K562 (cell line): ENCODE measurements at regions not wholly inside any gene's neighbourhood (a gene's known extent, or its start where the extent isn't known, plus 50 kb on each side); places are given as distances from the start of the nearest gene placed in this dataset.

ENCODE experiments used
- ATAC-seq: fragments of 200-7000 bp; cut with Tn5 transposase; 3 replicates; pipeline ENCODE4 v1.9.1; 2020; ENCODE audit warnings: moderate library complexity
- BruUV-seq: library from RNA; stranded (reverse); fragments of 400-500 nt; replicated peaks from 2 replicates; lab custom pipeline; 2021; lab: Mats Ljungman, UMichigan
- CTCF ChIA-PET: fragments of 300-600 bp; formaldehyde crosslinking; extraction: SDS; loops from one replicate; lab custom pipeline; 2021; ENCODE audit warnings: low intra/inter-chr PET ratio; lab: Yijun Ruan, JAX
- POLR2A ChIA-PET: fragments of 300-600, 350-650 bp; sonication (Branson Sonifier 250); formaldehyde crosslinking; extraction: SDS; loops from one replicate; lab custom pipeline; 2021; ENCODE audit warnings: antibody characterized with exemption, inconsistent platforms; lab: Yijun Ruan, JAX
- DNase-seq, 4 experiments: peaks; one replicate each; pipeline versions ENCODE4 v3.0.0 to v3.0.0-alpha.2; 2011 to 2018; ENCODE audit warnings: low spot score in 3 of 4, mixed read lengths in 3 of 4; ENCODE audit errors: extremely low read depth in 1 of 4
- FAIRE-seq: peaks from 2 replicates; lab custom pipeline; 2011; peaks lifted over from hg19 to GRCh38; lab: Jason Lieb, UNC
- H2AFZ ChIP-seq: 2 replicates; pipeline ENCODE4 v1.6.0; 2011; ENCODE audit warnings: low read depth, low read length, control low read depth, inconsistent platforms
- H3K27ac ChIP-seq: fragments of 200-600 bp; 3 replicates; pipeline ENCODE4 v1.8.0; 2011; ENCODE audit warnings: low read depth, mild to moderate bottlenecking, control low read depth, inconsistent platforms, low read length, moderate library complexity, mixed read lengths; ENCODE audit errors: extremely low read depth
- H3K27me3 ChIP-seq, 2 experiments: fragments of 300-600 bp in 1 of 2; 2 replicates in 1 of 2; 3 replicates in 1 of 2; pipeline versions ENCODE4 v1.6.0 to v1.8.0; 2011; ENCODE audit warnings: inconsistent platforms in 2 of 2, low read length in 2 of 2, mild to moderate bottlenecking in 1 of 2, mixed read lengths in 1 of 2, moderate library complexity in 1 of 2; ENCODE audit not compliant: control insufficient read depth in 2 of 2, insufficient read depth in 2 of 2
- H3K36me3 ChIP-seq: fragments of 300-600 bp; 3 replicates; pipeline ENCODE4 v1.8.0; 2011; ENCODE audit warnings: mild to moderate bottlenecking, low read length, inconsistent platforms; ENCODE audit not compliant: control insufficient read depth, insufficient read depth
- H3K4me1 ChIP-seq, 2 experiments: fragments of 200-600 bp in 1 of 2; replicated peaks in 1 of 2; 2 replicates in 1 of 2; 3 replicates in 1 of 2; pipeline versions ENCODE4 v1.5.1 to v1.8.0; 2011; ENCODE audit warnings: inconsistent platforms in 2 of 2, low read length in 2 of 2, mild to moderate bottlenecking in 1 of 2, mixed read lengths in 1 of 2, moderate library complexity in 1 of 2; ENCODE audit not compliant: control insufficient read depth in 2 of 2, insufficient read depth in 2 of 2
- H3K4me2 ChIP-seq: 2 replicates; pipeline ENCODE4 v1.6.1; 2011; ENCODE audit warnings: low read length, control low read depth, inconsistent platforms, mixed read lengths; ENCODE audit not compliant: insufficient read depth
- H3K4me3 ChIP-seq: fragments of 200-600 bp; sonication (generic), shearing (Covaris generic); 2 replicates; pipeline ENCODE4 v1.5.1; 2016; ENCODE audit warnings: control low read depth, inconsistent platforms
- H3K79me2 ChIP-seq: fragments of 200-600 bp; 3 replicates; pipeline ENCODE4 v1.8.0; 2011; ENCODE audit warnings: low read length, inconsistent platforms; ENCODE audit not compliant: control insufficient read depth, insufficient read depth
- H3K9ac ChIP-seq, 2 experiments: 2 replicates each; pipeline versions ENCODE4 v1.6.0 to v1.6.1; 2011; ENCODE audit warnings: low read depth in 2 of 2, low read length in 2 of 2, control low read depth in 1 of 2, inconsistent platforms in 1 of 2, mild to moderate bottlenecking in 1 of 2, mixed read lengths in 1 of 2; ENCODE audit not compliant: insufficient read depth in 1 of 2
- H3K9me1 ChIP-seq: one replicate; pipeline ENCODE4 v1.6.0; 2011; ENCODE audit warnings: inconsistent platforms, mild to moderate bottlenecking, low read length, moderate library complexity; ENCODE audit not compliant: control insufficient read depth, insufficient read depth
- H3K9me3 ChIP-seq: replicated peaks from 2 replicates; pipeline ENCODE4 v1.5.1; 2011; ENCODE audit warnings: low read depth, low read length, inconsistent platforms; ENCODE audit not compliant: control insufficient read depth, insufficient read depth
- H4K20me1 ChIP-seq: replicated peaks from 2 replicates; pipeline ENCODE4 v1.6.1; 2011; ENCODE audit warnings: low read length, inconsistent platforms, mixed read lengths; ENCODE audit not compliant: control insufficient read depth, insufficient read depth
- CREBBP ChIP-seq: IDR thresholded peaks from one replicate; pipeline ENCODE4 v1.6.1; 2012; ENCODE audit warnings: low read depth, mild to moderate bottlenecking, control low read depth, inconsistent platforms, low read length
- ERF ChIP-seq: fragments of 450-650 bp; formaldehyde crosslinking; IDR thresholded peaks from 2 replicates; pipeline ENCODE4 v1.4.0; 2020; ENCODE audit warnings: mild to moderate bottlenecking, mixed read lengths
- FOXO4 ChIP-seq: fragments of 450-650 bp; formaldehyde crosslinking; IDR thresholded peaks from 2 replicates; pipeline ENCODE4 v1.4.0; 2020; ENCODE audit warnings: mild to moderate bottlenecking, moderate library complexity
- MAZ ChIP-seq, 2 experiments: fragments of 450-650 bp in 1 of 2; sonication (generic) in 1 of 2; formaldehyde crosslinking; IDR thresholded peaks in 1 of 2; conservative IDR thresholded peaks in 1 of 2; 2 replicates each; pipeline versions ENCODE4 v1.4.0 to v1.5.0; 2020; ENCODE audit warnings: mild to moderate bottlenecking in 1 of 2, missing genetic modification reagents in 1 of 2
- MNT ChIP-seq, 2 experiments: fragments of 450-650 bp; conservative IDR thresholded peaks; 2 replicates each; pipeline ENCODE4 v1.6.1; 2017; ENCODE audit warnings: mild to moderate bottlenecking in 2 of 2, moderate library complexity in 2 of 2
- MTA2 ChIP-seq: fragments of 450-650 bp; IDR thresholded peaks from 2 replicates; pipeline ENCODE4 v1.6.1; 2016; ENCODE audit warnings: low read depth
- ZNF655 ChIP-seq: fragments of 250-450 bp; sonication (Bioruptor Pico); IDR thresholded peaks from 2 replicates; pipeline ENCODE4 v1.5.0; 2021
- WGBS: fragments of 100-300 bp; shearing (Covaris generic); methylation state at CpG from one replicate; pipeline ENCODE4 v1.1.6; 2016; ENCODE audit warnings: low coverage, mixed read lengths; ENCODE audit not compliant: insufficient coverage; ENCODE audit errors: missing lambda C conversion rate; 5-methylcytosine and 5-hydroxymethylcytosine counted together
- in situ Hi-C: fragments of 300-500 bp; cut with MboI; formaldehyde crosslinking; loops from 4 replicates; pipeline ENCODE4 v1.15.0; 2018; ENCODE audit warnings: inconsistent platforms, mixed read lengths
- intact Hi-C: fragments of 100-400 bp; cut with micrococcal nuclease; formaldehyde crosslinking; loops from 2 replicates; pipeline ENCODE4 v1.14.2; 2022

GRCh38 chr2:144943293-144943941 lies 423.5 kb upstream of the ZEB2 start:
- Histone ChIP-seq H3K27ac (peak overlapping the region; percentile 16), H3K27me3 (no peaks in the 10 kb centered on the region), H3K4me1 (peaks cover 0 to 11% of the 10 kb centered on the region in 2 experiments; a peak in 3 of 5 replicates), H4K20me1 (no peaks in the 10 kb centered on the region), H3K36me3 (no peaks in the 10 kb centered on the region), H2AFZ (peak overlapping the region; percentile 88), H3K9me1 (no peaks in the 10 kb centered on the region), H3K9ac (peak overlapping the region in 1 of 2 experiments; percentile 11; a peak in 2 of 4 replicates), H3K4me3 (no peak overlapping the region), H3K4me2 (peak overlapping the region; percentile 29), H3K79me2 (no peaks in the 10 kb centered on the region), H3K9me3 (0 out of 2 replicates have a peak, but pooled peaks cover 6% of the 10 kb centered on the region)
- intact Hi-C loops, result no loop called here
- ChIA-PET POLR2A (interaction anchor here (0.7 to 1.4 kb wide), 3 partner anchors 9 to 15 kb away, joined by 3 to 4 read pairs (median 3); no protein-coding TSS in a partner anchor), CTCF (no interaction called here)
- WGBS, result 47% methylated on average over 5 of the region's 5 CpGs
- no TSS peak for BruUV-seq
- DNase-seq (no peak), ATAC-seq (peak; percentile 64), FAIRE-seq (peak; percentile 23)
- in situ Hi-C loops, result no loop called here
- no peak for TF ChIP-seq ZNF655
- no peak for TF ChIP-seq MTA2
- TF ChIP-seq ERF, result no peak
- TF ChIP-seq MAZ (CRISPR knock-in tag; conservative IDR thresholded peaks at IDR 0.05 in 1 of 2, IDR thresholded peaks at IDR 0.05 in 1 of 2), result 0 out of 4 replicates have a peak, but pooled peaks of 1 of the 2 experiments have one; percentile 20
- TF ChIP-seq CREBBP, result no peak
- TF ChIP-seq FOXO4 (CRISPR knock-in tag), result no peak
- TF ChIP-seq MNT (conservative IDR thresholded peaks at IDR 0.05), result no peak
